Stimulated activated naive CD8-positive, alpha-beta T cell treated with anti-CD3 and anti-CD28 coated beads, Interleukin-15, amount 100 ng/mL, for 72 hours (primary cell): ENCODE measurements at regions not wholly inside any gene's neighbourhood (a gene's known extent, or its start where the extent isn't known, plus 50 kb on each side); places are given as distances from the start of the nearest gene placed in this dataset.
A peak's percentile ranks its signal among the peaks of the same experiment; 100 is the strongest.

Experiments
- ATAC-seq: fragments of 150-1000 bp; cut with Tn5 transposase; 2 replicates; pipeline ENCODE4 v1.10.0; 2021; ENCODE audit warnings: mild to moderate bottlenecking, moderate library complexity
- DNase-seq, 2 donors: peaks; one replicate each; pipeline ENCODE4 v3.0.0; 2021 to 2022
- H3K27ac Mint-ChIP-seq, 2 donors: one replicate each; pipeline ENCODE4 v1.8.0; 2022; ENCODE audit warnings: mild to moderate bottlenecking in 2 of 2, mixed read lengths in 2 of 2, moderate library complexity in 2 of 2
- H3K27me3 Mint-ChIP-seq: one replicate; pipeline ENCODE4 v1.8.0; 2022; ENCODE audit warnings: mixed read lengths
- H3K4me1 Mint-ChIP-seq: one replicate; pipeline ENCODE4 v1.8.0; 2022; ENCODE audit warnings: mild to moderate bottlenecking, mixed read lengths
- H3K4me3 Mint-ChIP-seq, 2 donors: one replicate each; pipeline ENCODE4 v1.8.0; 2022; ENCODE audit warnings: mild to moderate bottlenecking in 2 of 2, mixed read lengths in 2 of 2, moderate library complexity in 1 of 2
- H3K9me3 Mint-ChIP-seq, 2 donors: one replicate each; pipeline ENCODE4 v1.8.0; 2022; ENCODE audit warnings: mixed read lengths in 2 of 2

DNA sequence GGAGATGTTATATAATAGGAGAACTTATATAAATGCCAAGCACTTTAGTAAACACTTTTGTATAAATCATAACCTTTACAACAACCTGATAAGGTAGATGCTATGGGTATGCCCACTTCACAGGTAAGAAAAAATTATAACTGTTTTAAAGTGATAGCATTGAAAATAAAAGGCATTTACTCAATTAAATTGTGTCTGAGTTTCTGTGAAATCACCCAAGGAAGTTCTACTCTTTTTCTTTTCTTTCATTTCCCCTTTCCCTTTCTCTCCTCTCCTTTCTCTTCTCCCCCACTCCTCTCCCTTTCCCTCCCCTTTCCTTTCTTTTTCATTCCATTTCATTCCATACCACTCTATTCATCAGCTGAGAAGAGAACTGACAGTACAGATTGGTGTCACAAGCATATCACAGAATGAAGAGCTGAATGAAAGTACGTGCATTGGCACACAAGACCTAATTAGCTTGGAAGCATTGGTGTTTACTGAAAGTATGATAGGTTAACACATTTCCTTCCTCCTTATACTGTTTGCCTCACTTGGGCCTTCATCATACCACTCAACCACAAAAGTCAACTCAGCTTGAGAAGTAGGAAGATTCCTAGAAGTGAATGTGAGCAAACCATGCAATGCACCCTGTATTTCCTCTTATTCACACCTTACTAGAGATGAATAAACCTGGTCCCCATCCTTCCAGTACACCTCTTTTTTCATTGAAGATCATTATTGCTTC lies 117.9 kb upstream of the AGR3 start:
- H3K27me3 Mint-ChIP-seq: peaks cover 9% of the 10 kb centered on the region
- DNase-seq: peak; percentile 9 to 15
- H3K4me1 Mint-ChIP-seq: peaks cover 15% of the 10 kb centered on the region
- H3K9me3 Mint-ChIP-seq: peaks cover 23 to 26% of the 10 kb centered on the region in 2 donors
- peak; percentile 98 for ATAC-seq
- peak overlapping the region; percentile 17 to 24 for H3K4me3 Mint-ChIP-seq
- H3K27ac Mint-ChIP-seq: peak overlapping the region in 1 of 2 donors; percentile 74

- no peak for ATAC-seq
- H3K9me3 Mint-ChIP-seq: no peaks in the 10 kb centered on the region
- H3K4me1 Mint-ChIP-seq: peaks cover 11% of the 10 kb centered on the region
- peaks cover 10% of the 10 kb centered on the region for H3K27me3 Mint-ChIP-seq
- no peak for DNase-seq
- no peak overlapping the region for H3K27ac Mint-ChIP-seq
- no peak overlapping the region for H3K4me3 Mint-ChIP-seq
Measured at GRCh38 chr7:17005271-17005670, 123.5 kb upstream of the AGR3 start.

DNA sequence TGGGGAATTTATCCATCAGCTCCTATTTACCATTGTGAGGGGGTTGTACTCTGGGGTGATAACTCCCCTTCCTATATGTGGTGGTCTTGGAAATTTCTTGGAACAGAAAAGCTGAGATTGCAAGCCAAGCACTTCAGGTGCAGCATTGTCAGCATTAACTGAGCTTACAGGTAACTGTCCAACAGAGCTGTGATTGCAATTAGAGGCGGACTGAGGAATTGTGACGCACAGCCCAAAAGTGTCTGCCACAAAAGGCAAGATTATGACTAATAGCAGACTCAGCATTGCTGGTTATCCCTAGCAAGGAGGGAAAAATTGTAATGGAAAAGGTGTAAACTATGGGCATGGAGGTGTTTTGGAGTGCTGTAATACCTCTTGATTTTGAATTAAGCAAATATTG lies 126.1 kb upstream of the AGR3 start:
- DNase-seq (no peak), ATAC-seq (no peak)
- Mint-ChIP-seq H3K27me3 (peaks cover 10% of the 10 kb centered on the region), H3K9me3 (no peaks in the 10 kb centered on the region), H3K27ac (no peak overlapping the region), H3K4me1 (peaks cover 15% of the 10 kb centered on the region), H3K4me3 (no peak overlapping the region)

GRCh38 chr7:17009007-17009719 lies 127.4 kb upstream of the AGR3 start:
- DNase-seq (no peak), ATAC-seq (no peak)
- no peak overlapping the region for H3K4me3 Mint-ChIP-seq
- peaks cover 15% of the 10 kb centered on the region for H3K4me1 Mint-ChIP-seq
- H3K27me3 Mint-ChIP-seq: peaks cover 20% of the 10 kb centered on the region
- no peak overlapping the region for H3K27ac Mint-ChIP-seq
- H3K9me3 Mint-ChIP-seq: no peaks in the 10 kb centered on the region

GRCh38 chr7:17009933-17010332 lies 128.2 kb upstream of the AGR3 start:
- H3K27ac Mint-ChIP-seq: no peak overlapping the region

DNA sequence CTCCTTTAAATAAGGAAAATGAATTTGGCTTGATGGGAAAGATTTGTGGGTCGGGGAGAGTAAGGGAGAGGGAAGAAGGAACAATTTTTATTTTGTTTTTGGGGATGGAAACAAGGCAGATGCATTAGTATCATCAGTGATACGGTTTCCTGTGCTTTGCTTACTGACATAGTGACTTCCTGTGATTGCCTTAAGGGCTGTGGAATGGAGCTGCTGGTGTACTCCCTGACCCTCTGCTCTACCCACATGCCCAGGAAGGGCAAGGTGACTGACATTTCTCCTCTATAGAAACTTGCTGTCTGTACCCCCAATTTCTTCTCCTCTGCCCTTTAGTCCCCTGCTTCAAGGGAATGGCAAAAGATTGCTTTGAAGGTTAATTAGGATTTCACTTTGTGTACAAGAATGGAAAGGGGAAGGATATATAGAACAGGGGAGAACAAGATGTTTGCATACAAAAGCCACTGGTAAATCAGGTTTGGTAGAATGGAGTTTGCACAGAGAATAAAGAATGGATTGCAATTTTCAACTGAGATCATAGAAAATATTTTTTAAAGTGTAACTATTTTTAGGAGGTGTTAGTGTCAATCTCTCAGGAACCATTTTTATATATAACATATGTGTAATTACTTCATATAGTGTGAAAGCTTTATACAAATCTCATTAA lies 129.0 kb upstream of the AGR3 start:
- Mint-ChIP-seq H3K27ac (no peak overlapping the region), H3K27me3 (peaks cover 18% of the 10 kb centered on the region), H3K4me3 (no peak overlapping the region), H3K4me1 (peaks cover 15% of the 10 kb centered on the region), H3K9me3 (no peaks in the 10 kb centered on the region)
- DNase-seq (no peak), ATAC-seq (peak; percentile 72)

More at GRCh38 chr7:17009933-17010332, 128.2 kb upstream of the AGR3 start:
- ATAC-seq: no peak
- peaks cover 20% of the 10 kb centered on the region for H3K27me3 Mint-ChIP-seq
- H3K4me1 Mint-ChIP-seq: peaks cover 15% of the 10 kb centered on the region
- no peak overlapping the region for H3K4me3 Mint-ChIP-seq
- no peaks in the 10 kb centered on the region for H3K9me3 Mint-ChIP-seq
- no peak for DNase-seq

DNA sequence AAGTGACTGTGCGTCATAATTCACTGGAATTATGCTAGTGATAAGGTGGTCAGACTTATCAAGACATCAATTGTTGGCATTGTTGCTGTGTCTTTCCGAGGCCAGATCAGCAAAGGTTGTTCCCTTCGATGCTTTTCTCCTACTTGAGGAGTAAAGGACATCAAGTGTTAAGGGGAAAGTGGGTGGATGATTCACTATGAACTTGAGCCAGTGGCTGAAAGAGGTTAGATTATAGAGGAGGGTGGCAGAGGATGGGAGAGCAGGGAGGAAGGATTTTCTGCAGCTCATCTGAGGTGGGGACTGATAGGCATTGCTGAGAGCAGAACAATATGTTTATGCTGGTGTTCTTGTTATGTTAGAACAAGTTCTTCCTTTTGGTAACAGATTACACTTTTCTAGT lies 131.4 kb upstream of the AGR3 start:
- no peak overlapping the region for H3K27ac Mint-ChIP-seq
- peaks cover 15% of the 10 kb centered on the region for H3K4me1 Mint-ChIP-seq
- ATAC-seq: no peak
- DNase-seq: no peak
- H3K4me3 Mint-ChIP-seq: no peak overlapping the region
- peaks cover 10% of the 10 kb centered on the region for H3K27me3 Mint-ChIP-seq
- no peaks in the 10 kb centered on the region for H3K9me3 Mint-ChIP-seq

- no peak for DNase-seq
- Mint-ChIP-seq H3K4me1 (peaks cover 14% of the 10 kb centered on the region), H3K9me3 (no peaks in the 10 kb centered on the region), H3K27ac (no peak overlapping the region), H3K27me3 (peaks cover 10% of the 10 kb centered on the region), H3K4me3 (no peak overlapping the region)
- ATAC-seq: no peak
Measured at GRCh38 chr7:17014686-17015085, 132.9 kb upstream of the AGR3 start.

- no peak for ATAC-seq
- Mint-ChIP-seq H3K4me1 (peaks cover 5% of the 10 kb centered on the region), H3K27ac (no peak overlapping the region), H3K27me3 (peaks cover 16% of the 10 kb centered on the region), H3K4me3 (no peak overlapping the region), H3K9me3 (no peaks in the 10 kb centered on the region)
- no peak for DNase-seq
Measured at GRCh38 chr7:17015598-17016031, 133.8 kb upstream of the AGR3 start.

GRCh38 chr7:17016402-17017010 lies 134.7 kb upstream of the AGR3 start:
- ATAC-seq: no peak

DNA sequence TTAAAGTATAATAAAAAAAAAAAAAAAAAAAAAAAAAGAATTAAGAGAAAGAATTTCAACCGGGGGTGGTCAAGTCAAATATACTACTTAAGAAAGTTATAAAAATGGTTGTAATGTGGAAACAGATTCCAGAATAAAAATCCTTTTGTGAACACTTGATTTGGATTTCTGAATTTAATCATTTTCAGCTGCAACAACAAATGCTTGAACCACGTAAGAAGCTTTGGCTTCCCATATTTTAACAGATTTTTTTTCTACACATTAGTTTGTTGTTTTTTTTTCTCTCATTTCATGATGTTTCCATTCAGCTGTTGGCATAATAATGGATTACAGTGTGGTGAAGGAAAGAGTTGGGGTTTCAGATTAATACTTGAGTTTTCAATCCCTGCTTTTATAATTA lies 137.3 kb upstream of the AGR3 start:
- DNase-seq (no peak), ATAC-seq (no peak)
- no peak overlapping the region for H3K4me3 Mint-ChIP-seq
- peaks cover 6% of the 10 kb centered on the region for H3K27me3 Mint-ChIP-seq
- peaks cover 11% of the 10 kb centered on the region for H3K4me1 Mint-ChIP-seq
- H3K9me3 Mint-ChIP-seq: peaks cover 0 to 6% of the 10 kb centered on the region in 2 donors
- no peak overlapping the region for H3K27ac Mint-ChIP-seq

More at GRCh38 chr7:17016402-17017010, 134.7 kb upstream of the AGR3 start:
- Mint-ChIP-seq H3K4me1 (no peaks in the 10 kb centered on the region), H3K4me3 (no peak overlapping the region), H3K27ac (no peak overlapping the region), H3K27me3 (peaks cover 16% of the 10 kb centered on the region), H3K9me3 (no peaks in the 10 kb centered on the region)
- no peak for DNase-seq

GRCh38 chr7:17020250-17020649 lies 138.5 kb upstream of the AGR3 start:
- peaks cover 11% of the 10 kb centered on the region for H3K4me1 Mint-ChIP-seq
- DNase-seq (no peak), ATAC-seq (no peak)
- no peak overlapping the region for H3K27ac Mint-ChIP-seq
- H3K27me3 Mint-ChIP-seq: peaks cover 6% of the 10 kb centered on the region
- H3K4me3 Mint-ChIP-seq: no peak overlapping the region
- peaks cover 0 to 6% of the 10 kb centered on the region in 2 donors for H3K9me3 Mint-ChIP-seq

GRCh38 chr7:17021205-17021604 lies 139.4 kb upstream of the AGR3 start:
- Mint-ChIP-seq H3K4me1 (peaks cover 11% of the 10 kb centered on the region), H3K27me3 (peaks cover 6% of the 10 kb centered on the region), H3K27ac (no peak overlapping the region), H3K9me3 (peaks cover 0 to 6% of the 10 kb centered on the region in 2 donors), H3K4me3 (no peak overlapping the region)
- no peak for ATAC-seq
- no peak for DNase-seq

DNA sequence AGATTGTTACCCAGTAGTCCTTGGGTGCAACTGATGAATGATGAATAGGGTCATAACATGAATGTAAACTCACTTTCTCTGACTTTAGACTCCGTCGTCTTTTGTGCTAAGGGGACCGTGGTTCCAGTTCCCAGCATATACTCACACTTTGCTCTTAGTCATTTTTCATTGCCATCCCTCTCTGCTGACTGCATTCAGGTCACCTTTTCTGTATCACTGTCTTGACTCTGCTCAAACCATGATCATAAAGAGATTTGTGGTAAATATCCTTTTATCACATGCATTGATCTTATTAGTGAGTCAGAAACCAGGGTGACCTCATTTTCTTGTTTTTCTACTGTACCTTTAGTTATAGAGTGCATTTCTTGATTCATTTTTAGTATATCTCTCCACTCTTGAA lies 141.1 kb upstream of the AGR3 start:
- DNase-seq (peak in 1 of 2 donors; percentile 11), ATAC-seq (peak; percentile 92)
- H3K4me3 Mint-ChIP-seq: no peak overlapping the region
- H3K9me3 Mint-ChIP-seq: peaks cover 0 to 6% of the 10 kb centered on the region in 2 donors
- peaks cover 11% of the 10 kb centered on the region for H3K4me1 Mint-ChIP-seq
- peak overlapping the region in 1 of 2 donors; percentile 20 for H3K27ac Mint-ChIP-seq
- peaks cover 16% of the 10 kb centered on the region for H3K27me3 Mint-ChIP-seq

- Mint-ChIP-seq H3K27ac (no peak overlapping the region), H3K27me3 (peaks cover 12% of the 10 kb centered on the region), H3K4me3 (no peak overlapping the region), H3K9me3 (peaks cover 0 to 6% of the 10 kb centered on the region in 2 donors), H3K4me1 (peaks cover 19% of the 10 kb centered on the region)
- DNase-seq: no peak
- ATAC-seq: no peak
Measured at GRCh38 chr7:17026269-17026668, 144.5 kb upstream of the AGR3 start.
